C4-2B (cell line): ENCODE measurements at regions not wholly inside any gene's neighbourhood (a gene's known extent, or its start where the extent isn't known, plus 50 kb on each side); places are given as distances from the start of the nearest gene placed in this dataset.

Experiments
- CTCF ChIP-seq: fragments of 450-650 bp; conservative IDR thresholded peaks from 2 replicates; pipeline ENCODE4 v1.5.1; 2017; ENCODE audit warnings: mild to moderate bottlenecking
- ZFX ChIP-seq: fragments of 450-650 bp; IDR thresholded peaks from 2 replicates; pipeline ENCODE4 v1.6.1; 2017

GRCh38 chr2:192391041-192391440, 196.3 kb upstream of the TMEFF2 start:
- TF ChIP-seq CTCF (no peak), ZFX (no peak)
